Bronchial epithelial cell (primary cell): ENCODE measurements at regions not wholly inside any gene's neighbourhood (a gene's known extent, or its start where the extent isn't known, plus 50 kb on each side); places are given as distances from the start of the nearest gene placed in this dataset.

Experiments used
- DNase-seq: peaks from one replicate; pipeline ENCODE4 v3.0.0-alpha.2; 2010; ENCODE audit warnings: low read depth
- FAIRE-seq: peaks from 2 replicates; lab custom pipeline; 2011; peaks lifted over from hg19 to GRCh38; lab: Jason Lieb, UNC
- H3K27me3 ChIP-seq: 2 replicates; pipeline ENCODE4 v1.5.1; 2011; ENCODE audit warnings: low read length; ENCODE audit not compliant: control insufficient read depth, insufficient read depth
- H3K36me3 ChIP-seq: 2 replicates; pipeline ENCODE4 v1.5.1; 2011; ENCODE audit warnings: low read length; ENCODE audit not compliant: control insufficient read depth, insufficient read depth
- H3K4me3 ChIP-seq: 2 replicates; pipeline ENCODE4 v1.5.1; 2011; ENCODE audit warnings: mild to moderate bottlenecking, low read depth, low read length, control low read depth
- TF ChIP-seq, protein P1 (sequence below): IDR thresholded peaks from 2 replicates; pipeline ENCODE4 v1.5.1; 2011; ENCODE audit warnings: mild to moderate bottlenecking, moderate library complexity, low read length, control low read depth, inconsistent platforms; ENCODE audit not compliant: insufficient read depth, severe bottlenecking

GRCh38 chr11:101726988-101727387, 143.2 kb upstream of the TRPC6 start:
- TF ChIP-seq, protein P1, sequence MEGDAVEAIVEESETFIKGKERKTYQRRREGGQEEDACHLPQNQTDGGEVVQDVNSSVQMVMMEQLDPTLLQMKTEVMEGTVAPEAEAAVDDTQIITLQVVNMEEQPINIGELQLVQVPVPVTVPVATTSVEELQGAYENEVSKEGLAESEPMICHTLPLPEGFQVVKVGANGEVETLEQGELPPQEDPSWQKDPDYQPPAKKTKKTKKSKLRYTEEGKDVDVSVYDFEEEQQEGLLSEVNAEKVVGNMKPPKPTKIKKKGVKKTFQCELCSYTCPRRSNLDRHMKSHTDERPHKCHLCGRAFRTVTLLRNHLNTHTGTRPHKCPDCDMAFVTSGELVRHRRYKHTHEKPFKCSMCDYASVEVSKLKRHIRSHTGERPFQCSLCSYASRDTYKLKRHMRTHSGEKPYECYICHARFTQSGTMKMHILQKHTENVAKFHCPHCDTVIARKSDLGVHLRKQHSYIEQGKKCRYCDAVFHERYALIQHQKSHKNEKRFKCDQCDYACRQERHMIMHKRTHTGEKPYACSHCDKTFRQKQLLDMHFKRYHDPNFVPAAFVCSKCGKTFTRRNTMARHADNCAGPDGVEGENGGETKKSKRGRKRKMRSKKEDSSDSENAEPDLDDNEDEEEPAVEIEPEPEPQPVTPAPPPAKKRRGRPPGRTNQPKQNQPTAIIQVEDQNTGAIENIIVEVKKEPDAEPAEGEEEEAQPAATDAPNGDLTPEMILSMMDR: no peak
- FAIRE-seq: no peak
- DNase-seq: no peak
- Histone ChIP-seq H3K27me3 (no peaks in the 10 kb centered on the region), H3K4me3 (no peak overlapping the region), H3K36me3 (no peaks in the 10 kb centered on the region)

GRCh38 chr11:101723371-101723770, 139.6 kb upstream of the TRPC6 start:
- H3K36me3 ChIP-seq: no peaks in the 10 kb centered on the region
- TF ChIP-seq, protein P1: no peak
- FAIRE-seq (no peak), DNase-seq (peak; percentile 81)
- H3K27me3 ChIP-seq: no peaks in the 10 kb centered on the region
- no peak overlapping the region for H3K4me3 ChIP-seq

- no peaks in the 10 kb centered on the region for H3K27me3 ChIP-seq
- TF ChIP-seq, protein P1: no peak
- DNase-seq (peak; percentile 97), FAIRE-seq (peak; percentile 92)
- no peak overlapping the region for H3K4me3 ChIP-seq
- no peaks in the 10 kb centered on the region for H3K36me3 ChIP-seq
Measured at GRCh38 chr11:101721270-101721669, 137.5 kb upstream of the TRPC6 start.

DNA sequence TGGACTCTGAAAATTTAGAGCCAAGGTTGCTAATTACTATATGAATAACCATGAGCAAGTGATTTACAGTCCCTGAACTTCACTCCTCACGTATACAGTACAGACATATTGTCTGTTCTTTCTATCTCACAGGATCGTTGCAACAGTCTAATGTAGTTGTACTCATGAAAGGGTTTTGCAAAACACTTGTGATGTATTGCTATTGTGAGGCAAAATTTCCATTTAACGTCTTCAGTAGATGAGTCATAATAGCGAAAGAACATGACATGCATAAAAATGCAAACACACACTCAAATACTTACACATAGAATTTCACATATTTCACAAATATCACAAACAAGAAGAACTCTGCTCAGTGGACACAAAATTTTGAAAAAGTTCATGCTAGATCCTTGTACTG, 134.6 kb upstream of the TRPC6 start:
- DNase-seq (peak; percentile 92), FAIRE-seq (no peak)
- no peaks in the 10 kb centered on the region for H3K27me3 ChIP-seq
- TF ChIP-seq, protein P1: no peak
- no peaks in the 10 kb centered on the region for H3K36me3 ChIP-seq
- H3K4me3 ChIP-seq: no peak overlapping the region

DNA sequence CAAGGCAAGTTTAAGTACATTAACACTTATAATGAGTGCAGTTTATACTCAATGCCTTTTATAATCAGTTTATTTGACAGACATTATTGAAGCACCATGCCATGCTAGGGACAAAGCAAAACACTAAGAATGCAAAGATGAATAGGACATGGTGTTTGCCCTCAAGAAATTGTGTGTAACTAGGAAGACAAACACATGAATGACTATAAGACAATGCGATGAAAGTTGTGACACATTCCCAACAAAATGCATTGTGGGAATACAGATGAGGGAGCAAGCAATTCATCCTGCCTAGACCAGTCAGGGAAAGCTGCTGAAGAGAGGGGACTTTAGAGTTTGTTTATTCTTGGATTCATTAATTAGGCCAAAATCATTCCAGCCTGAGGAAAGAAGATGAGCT, 133.8 kb upstream of the TRPC6 start:
- FAIRE-seq: no peak
- Histone ChIP-seq H3K4me3 (no peak overlapping the region), H3K27me3 (no peaks in the 10 kb centered on the region), H3K36me3 (no peaks in the 10 kb centered on the region)
- peak; percentile 83 for DNase-seq
- TF ChIP-seq, protein P1: no peak

DNA sequence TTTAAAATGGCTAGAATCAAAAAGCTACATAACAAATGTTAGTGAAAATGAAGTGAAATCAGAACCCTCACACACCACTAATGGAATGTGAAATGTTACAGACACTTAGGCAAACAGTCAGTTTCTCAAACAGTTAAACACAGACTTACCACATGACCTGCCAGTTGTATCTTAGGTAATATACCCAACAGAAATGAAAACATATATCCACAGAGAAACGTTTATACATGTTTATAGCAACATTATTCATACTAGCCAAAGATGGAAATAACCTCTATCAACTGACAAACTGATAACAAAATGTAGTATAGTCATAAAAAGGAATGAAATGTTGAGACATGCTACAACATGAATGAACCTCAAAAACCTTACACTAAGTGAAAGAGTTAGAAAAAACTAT, 131.5 kb upstream of the TRPC6 start:
- DNase-seq: peak; percentile 95
- Histone ChIP-seq H3K36me3 (no peaks in the 10 kb centered on the region), H3K4me3 (no peak overlapping the region), H3K27me3 (no peaks in the 10 kb centered on the region)
- FAIRE-seq: no peak
- TF ChIP-seq, protein P1: no peak
